ENCODE measurements at regions not wholly inside any gene's neighbourhood (a gene's known extent, or its start where the extent isn't known, plus 50 kb on each side); places are given as distances from the start of the nearest gene placed in this dataset.

- TF ChIP-seq CTCF (IDR thresholded peaks at IDR 0.05) (no peak), POLR2A (IDR thresholded peaks at IDR 0.05) (no peak)
Measured at GRCh38 chr5:5704352-5704751, 281.9 kb downstream of the ICE1 start.

Data from thyroid gland (tissue), 4 donors.